ENCODE measurements at regions not wholly inside any gene's neighbourhood (a gene's known extent, or its start where the extent isn't known, plus 50 kb on each side); places are given as distances from the start of the nearest gene placed in this dataset.

- no peak for TF ChIP-seq CTCF (IDR thresholded peaks at IDR 0.05)
- no peak for TF ChIP-seq POLR2A (IDR thresholded peaks at IDR 0.05)
Measured at GRCh38 chr1:114322207-114322606, 168.5 kb upstream of the SYT6 start.

Data from testis (tissue), 2 donors.